Heart right ventricle (tissue), 16 donors: ENCODE measurements at regions not wholly inside any gene's neighbourhood (a gene's known extent, or its start where the extent isn't known, plus 50 kb on each side); places are given as distances from the start of the nearest gene placed in this dataset.

ENCODE experiments used
- ATAC-seq, 8 donors: fragments of 200-7000 bp; cut with Tn5 transposase; one replicate each; pipeline ENCODE4 v1.9.1; 2020; ENCODE audit warnings: mild to moderate bottlenecking in 8 of 8, moderate library complexity in 8 of 8, moderate number of reproducible peaks in 1 of 8
- DNase-seq, 2 donors: peaks; one replicate each; pipeline ENCODE4 v3.0.0-alpha.2; 2020
- H3K27ac ChIP-seq, 10 donors: fragments of 200-600 bp; sonication (generic) in 2 of 10; one replicate each; pipeline versions ENCODE4 v1.5.0 to v1.8.0; 2020 to 2022; ENCODE audit warnings: mild to moderate bottlenecking in 3 of 10
- H3K27me3 ChIP-seq, 7 donors: fragments of 200-600 bp; one replicate each; pipeline ENCODE4 v1.8.0; 2021 to 2022; ENCODE audit warnings: mild to moderate bottlenecking in 2 of 7
- H3K36me3 ChIP-seq, 9 donors: fragments of 200-600 bp; sonication (generic) in 1 of 9; one replicate each; pipeline versions ENCODE4 v1.5.0 to v1.8.0; 2020 to 2022; ENCODE audit warnings: mild to moderate bottlenecking in 2 of 9
- H3K4me1 ChIP-seq, 9 donors: fragments of 200-600 bp; sonication (generic) in 1 of 9; one replicate each; pipeline versions ENCODE4 v1.5.0 to v1.8.0; 2020 to 2022; ENCODE audit warnings: mild to moderate bottlenecking in 4 of 9
- H3K4me3 ChIP-seq, 10 donors: fragments of 200-600 bp; sonication (generic) in 2 of 10; one replicate each; pipeline versions ENCODE4 v1.5.0 to v1.8.0; 2020 to 2022; ENCODE audit warnings: mild to moderate bottlenecking in 7 of 10, moderate library complexity in 2 of 10
- H3K9me3 ChIP-seq, 11 donors: fragments of 200-600 bp in 10 of 11; sonication (generic) in 2 of 11; one replicate each; pipeline versions ENCODE4 v1.5.0 to v1.8.0; 2013 to 2022; ENCODE audit warnings: mild to moderate bottlenecking in 2 of 11, control low read depth in 1 of 11, moderate library complexity in 1 of 11
- WGBS, 2 donors: extraction: QIAGEN DNeasy Blood & Tissue Kit; methylation state at CpG; one replicate each; pipeline ENCODE4 v1.1.7; 2013; ENCODE audit warnings: inconsistent platforms in 1 of 2; 5-methylcytosine and 5-hydroxymethylcytosine counted together
- intact Hi-C, 10 donors: fragments of 100-400 bp; cut with DNase I; formaldehyde crosslinking; loops; one replicate each; pipeline versions ENCODE4 v1.11.1 to v1.14.2; 2022
- TF ChIP-seq, protein P1 (sequence below), 9 donors: fragments of 200-600 bp; sonication (generic) in 2 of 9; IDR thresholded peaks; one replicate each; pipeline versions ENCODE4 v1.5.0 to v1.8.0; 2021 to 2022; ENCODE audit warnings: antibody characterized with exemption in 9 of 9, mild to moderate bottlenecking in 5 of 9, moderate library complexity in 1 of 9
- donor health status: Arrhythmogenic right ventricular cardiomyopathy.
- donor health status: ischemic (EF 13 %, LVEDD 7.1; RV severe dilation, severe dysfunction).
- donor health status: healthy with polysubstance abuse.
- donor health status: DM: no; HTN: yes; CAD: no.
- donor health status: DM: no; HTN: no; CAD: no.
- donor health status: ischemic (EF 25% LVEDD 6.9; RV normal size, moderate dysfunction).
- donor health status: ischemic (EF 25% LVEDD 5.7; RV mildly dilated, moderate dysfunction).
- donor health status: healthy.
- donor health status: DM: yes; HTN: yes; CAD: no.
- donor health status: Ischemic cardiomyopathy.
- donor health status: ischemic (EF 35%, LVEDD 5.7; RV mildly dilated, moderate dysfunction).
- donor health status: nonischemic (EF 11% LVEDD 7.7; RV severe dilation, severe dysfunction).
- donor health status: DM: yes; HTN: yes; CAD: no.
- donor health status: PGD.
- donor health status: ischemic (EF 29% LVEDD 5.4; RV normal size, mild dysfunction).
- donor health status: nonischemic (EF 23%, LVEDD 6.1; RV moderate dilation, normal function).

DNA sequence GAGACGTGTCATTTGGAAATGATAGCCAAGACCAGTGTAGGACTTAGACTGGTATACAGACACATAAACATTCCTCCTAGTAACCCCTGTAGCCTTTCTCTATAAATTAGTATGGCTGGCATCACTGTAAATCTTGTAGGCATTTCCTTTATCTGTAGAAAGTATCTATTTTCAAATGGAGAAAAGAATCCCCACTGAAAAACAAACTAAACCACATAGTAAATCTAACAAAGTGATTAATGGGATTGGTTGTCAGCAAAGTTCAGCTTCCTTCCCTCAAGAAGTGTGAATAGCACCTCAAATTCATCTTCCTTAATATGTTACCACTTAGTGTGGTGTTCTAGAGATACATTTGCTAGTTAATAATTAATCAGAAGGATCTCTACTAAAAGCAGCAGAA lies 119.4 kb upstream of the NBEA start:
- Histone ChIP-seq H3K9me3 (no peaks in the 10 kb centered on the region), H3K36me3 (no peaks in the 10 kb centered on the region), H3K4me1 (no peaks in the 10 kb centered on the region), H3K4me3 (no peak overlapping the region), H3K27me3 (no peaks in the 10 kb centered on the region), H3K27ac (no peak overlapping the region)
- WGBS, 2 donors = 88 to 95% methylated on average over 1 of the region's 1 CpG
- DNase-seq (no peak), ATAC-seq (no peak)
- TF ChIP-seq, protein P1, sequence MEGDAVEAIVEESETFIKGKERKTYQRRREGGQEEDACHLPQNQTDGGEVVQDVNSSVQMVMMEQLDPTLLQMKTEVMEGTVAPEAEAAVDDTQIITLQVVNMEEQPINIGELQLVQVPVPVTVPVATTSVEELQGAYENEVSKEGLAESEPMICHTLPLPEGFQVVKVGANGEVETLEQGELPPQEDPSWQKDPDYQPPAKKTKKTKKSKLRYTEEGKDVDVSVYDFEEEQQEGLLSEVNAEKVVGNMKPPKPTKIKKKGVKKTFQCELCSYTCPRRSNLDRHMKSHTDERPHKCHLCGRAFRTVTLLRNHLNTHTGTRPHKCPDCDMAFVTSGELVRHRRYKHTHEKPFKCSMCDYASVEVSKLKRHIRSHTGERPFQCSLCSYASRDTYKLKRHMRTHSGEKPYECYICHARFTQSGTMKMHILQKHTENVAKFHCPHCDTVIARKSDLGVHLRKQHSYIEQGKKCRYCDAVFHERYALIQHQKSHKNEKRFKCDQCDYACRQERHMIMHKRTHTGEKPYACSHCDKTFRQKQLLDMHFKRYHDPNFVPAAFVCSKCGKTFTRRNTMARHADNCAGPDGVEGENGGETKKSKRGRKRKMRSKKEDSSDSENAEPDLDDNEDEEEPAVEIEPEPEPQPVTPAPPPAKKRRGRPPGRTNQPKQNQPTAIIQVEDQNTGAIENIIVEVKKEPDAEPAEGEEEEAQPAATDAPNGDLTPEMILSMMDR (IDR thresholded peaks at IDR 0.05) = no peak
- intact Hi-C loops = no loop called here

- Histone ChIP-seq H3K27ac (no peak overlapping the region), H3K4me1 (no peaks in the 10 kb centered on the region), H3K9me3 (no peaks in the 10 kb centered on the region), H3K4me3 (no peak overlapping the region), H3K36me3 (no peaks in the 10 kb centered on the region), H3K27me3 (no peaks in the 10 kb centered on the region)
- WGBS, 2 donors = 77 to 88% methylated on average over 2 of the region's 2 CpGs
- ATAC-seq (no peak), DNase-seq (no peak)
- TF ChIP-seq, protein P1 (IDR thresholded peaks at IDR 0.05) = no peak
- intact Hi-C loops = no loop called here
These were observed 115.6 kb upstream of the NBEA start for GRCh38 chr13:34826432-34826831.

- WGBS, 2 donors = 31 to 34% methylated on average over 6 of the region's 6 CpGs
- H3K4me1 ChIP-seq = no peaks in the 10 kb centered on the region
- H3K27ac ChIP-seq = no peak overlapping the region
- intact Hi-C loops = no loop called here
- no peaks in the 10 kb centered on the region for H3K36me3 ChIP-seq
- no peak overlapping the region for H3K4me3 ChIP-seq
- H3K9me3 ChIP-seq = peaks cover 0 to 14% (median 5%) of the 10 kb centered on the region in 11 donors
- DNase-seq (no peak), ATAC-seq (no peak)
- TF ChIP-seq, protein P1 (IDR thresholded peaks at IDR 0.05) = no peak
- H3K27me3 ChIP-seq = no peaks in the 10 kb centered on the region
These were observed 108.4 kb upstream of the NBEA start for GRCh38 chr13:34833562-34834182.

GRCh38 chr13:34842466-34842865 lies 99.6 kb upstream of the NBEA start:
- Histone ChIP-seq H3K9me3 (peaks cover 0 to 4% (median 0%) of the 10 kb centered on the region in 11 donors), H3K27me3 (no peaks in the 10 kb centered on the region), H3K4me1 (no peaks in the 10 kb centered on the region), H3K4me3 (no peak overlapping the region), H3K36me3 (no peaks in the 10 kb centered on the region), H3K27ac (no peak overlapping the region)
- no peak for DNase-seq
- ATAC-seq = no peak
- WGBS, 2 donors = 90 to 92% methylated on average over 3 of the region's 3 CpGs
- intact Hi-C loops = no loop called here
- TF ChIP-seq, protein P1 (IDR thresholded peaks at IDR 0.05) = no peak
